ENCODE measurements at regions not wholly inside any gene's neighbourhood (a gene's known extent, or its start where the extent isn't known, plus 50 kb on each side); places are given as distances from the start of the nearest gene placed in this dataset.

DNA sequence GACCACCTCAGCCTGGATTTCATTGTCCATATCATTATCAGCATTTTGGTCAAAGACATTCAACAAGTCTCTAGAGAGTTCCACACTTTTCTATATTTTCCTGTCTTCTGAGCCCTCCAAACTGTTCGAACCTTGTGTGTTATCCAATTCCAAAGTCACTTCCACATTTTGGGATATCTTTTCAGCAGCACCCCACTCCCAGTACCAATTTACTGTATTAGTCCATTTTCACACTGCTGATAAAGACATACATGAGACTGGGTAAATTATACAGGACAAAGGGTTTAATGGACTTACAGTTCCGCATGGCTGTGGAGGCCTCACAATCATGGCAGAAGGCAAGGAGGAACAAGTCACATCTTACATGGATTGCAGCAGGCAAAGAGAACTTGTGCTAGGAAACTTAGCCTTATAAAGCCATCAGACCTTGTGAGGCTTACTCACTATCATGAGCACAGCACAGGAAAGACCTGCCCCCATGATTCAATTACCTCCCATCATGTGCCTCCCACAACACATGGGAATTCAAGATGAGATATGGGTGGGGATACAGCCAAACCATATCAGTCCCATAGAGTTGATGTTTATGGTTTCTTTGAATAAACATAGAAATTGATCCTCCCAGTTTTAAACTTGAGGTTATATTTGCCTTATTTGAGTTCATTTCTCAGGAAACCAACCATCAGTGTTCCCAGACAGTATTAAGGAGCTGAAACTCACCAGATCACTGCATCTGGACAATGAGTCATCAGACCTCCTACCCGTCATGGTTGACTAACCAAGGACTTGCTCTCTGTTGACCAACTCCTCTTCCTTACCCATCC lies 322.7 kb upstream of the DUSP10 start:
- TF ChIP-seq EZH2 (IDR thresholded peaks at IDR 0.05; ENCODE audit: insufficient read depth, poor library complexity, severe bottlenecking): no peak
- no peak for TF ChIP-seq EZH2phosphoT487 (IDR thresholded peaks at IDR 0.05; ENCODE audit: insufficient read depth, low read depth)

Data from GM23248 (cell line).